IMR-90 (cell line): ENCODE measurements at regions not wholly inside any gene's neighbourhood (a gene's known extent, or its start where the extent isn't known, plus 50 kb on each side); places are given as distances from the start of the nearest gene placed in this dataset.

Experiments
- ATAC-seq: fragments of 200-7000 bp; cut with Tn5 transposase; 2 replicates; pipeline ENCODE4 v1.9.1; 2020; ENCODE audit warnings: low read depth, mild to moderate bottlenecking, moderate library complexity
- BruUV-seq: library from RNA; stranded (reverse); fragments of 400-500 nt; replicated peaks from 2 replicates; lab custom pipeline; 2021; lab: Mats Ljungman, UMichigan
- CTCF ChIA-PET: fragments of 300-600 bp; formaldehyde crosslinking; extraction: SDS; loops from one replicate; lab custom pipeline; 2021; ENCODE audit warnings: antibody characterized with exemption; lab: Yijun Ruan, JAX
- POLR2A ChIA-PET: fragments of 300-600 bp; sonication (Branson Sonifier 250); formaldehyde crosslinking; loops from one replicate; lab custom pipeline; 2022; ENCODE audit warnings: antibody characterized with exemption; ENCODE audit not compliant: unreplicated experiment; lab: Charles Lee
- DNase-seq: peaks from one replicate; pipeline ENCODE4 v3.0.0; 2013
- H2AFZ ChIP-seq: replicated peaks from 2 replicates; pipeline ENCODE3; 2013; ENCODE audit warnings: low read length, mild to moderate bottlenecking; ENCODE audit not compliant: poor library complexity
- H2AK5ac ChIP-seq: 2 replicates; pipeline ENCODE4 v1.6.1; 2013; ENCODE audit warnings: low read depth, low read length, inconsistent platforms
- H2AK9ac ChIP-seq: replicated peaks from 2 replicates; pipeline ENCODE3; 2013; ENCODE audit warnings: mild to moderate bottlenecking, low read depth, low read length, moderate library complexity; ENCODE audit not compliant: poor library complexity
- H2BK120ac ChIP-seq: 2 replicates; pipeline ENCODE4 v1.6.1; 2013; ENCODE audit warnings: low read depth, low read length, inconsistent platforms
- H2BK15ac ChIP-seq: 3 replicates; pipeline ENCODE4 v1.6.1; 2013; ENCODE audit warnings: low read depth, low read length, inconsistent platforms
- H2BK20ac ChIP-seq: 2 replicates; pipeline ENCODE4 v1.6.1; 2013; ENCODE audit warnings: low read depth, mild to moderate bottlenecking, inconsistent platforms, low read length, moderate library complexity
- H2BK5ac ChIP-seq: 2 replicates; pipeline ENCODE4 v1.6.1; 2013; ENCODE audit warnings: mild to moderate bottlenecking, low read depth, low read length, inconsistent platforms; ENCODE audit not compliant: poor library complexity, severe bottlenecking
- H3K14ac ChIP-seq: replicated peaks from 2 replicates; pipeline ENCODE4 v1.6.1; 2013; ENCODE audit warnings: low read depth, low read length, inconsistent platforms
- H3K18ac ChIP-seq: 2 replicates; pipeline ENCODE4 v1.6.1; 2013; ENCODE audit warnings: low read depth, low read length, control low read depth
- H3K23ac ChIP-seq: 2 replicates; pipeline ENCODE4 v1.6.1; 2013; ENCODE audit warnings: low read depth, low read length, inconsistent platforms
- H3K27ac ChIP-seq: 2 replicates; pipeline ENCODE4 v1.5.1; 2013; ENCODE audit warnings: mild to moderate bottlenecking, control low read depth, low read length; ENCODE audit not compliant: insufficient read depth
- H3K27me3 ChIP-seq: 2 replicates; pipeline ENCODE4 v1.6.1; 2013; ENCODE audit warnings: low read length; ENCODE audit not compliant: control insufficient read depth, insufficient read depth
- H3K36me3 ChIP-seq: 2 replicates; pipeline ENCODE4 v1.6.1; 2013; ENCODE audit warnings: low read length, mixed read lengths; ENCODE audit not compliant: control insufficient read depth, insufficient read depth
- H3K4ac ChIP-seq: 2 replicates; pipeline ENCODE4 v1.6.1; 2013; ENCODE audit warnings: low read depth, low read length, inconsistent platforms
- H3K4me1 ChIP-seq: 2 replicates; pipeline ENCODE4 v1.6.1; 2013; ENCODE audit warnings: low read length, mixed read lengths; ENCODE audit not compliant: control insufficient read depth, insufficient read depth
- H3K4me2 ChIP-seq: 2 replicates; pipeline ENCODE4 v1.6.1; 2013; ENCODE audit warnings: low read depth, mild to moderate bottlenecking, control low read depth, low read length, moderate library complexity
- H3K4me3 ChIP-seq: 2 replicates; pipeline ENCODE4 v1.5.1; 2013; ENCODE audit warnings: low read depth, mild to moderate bottlenecking, control low read depth, low read length, moderate library complexity; ENCODE audit not compliant: insufficient read depth
- H3K56ac ChIP-seq: 2 replicates; pipeline ENCODE4 v1.6.1; 2013; ENCODE audit warnings: low read length, inconsistent platforms; ENCODE audit not compliant: insufficient read depth; ENCODE audit errors: extremely low read depth
- H3K79me1 ChIP-seq, 2 experiments: 2 replicates each; pipeline ENCODE4 v1.6.1; 2013; ENCODE audit warnings: low read length in 2 of 2, inconsistent platforms in 1 of 2, low read depth in 1 of 2
- H3K9ac ChIP-seq: 2 replicates; pipeline ENCODE4 v1.6.1; 2013; ENCODE audit warnings: low read depth, low read length, control low read depth
- H3K9me1 ChIP-seq: 2 replicates; pipeline ENCODE4 v1.6.1; 2013; ENCODE audit warnings: low read length, inconsistent platforms; ENCODE audit not compliant: insufficient read depth
- H3K9me3 ChIP-seq: 2 replicates; pipeline ENCODE4 v1.6.1; 2013; ENCODE audit warnings: low read length; ENCODE audit not compliant: control insufficient read depth, insufficient read depth
- H4K20me1 ChIP-seq: 2 replicates; pipeline ENCODE4 v1.6.1; 2013; ENCODE audit warnings: low read length, inconsistent platforms; ENCODE audit not compliant: insufficient read depth
- H4K5ac ChIP-seq: 2 replicates; pipeline ENCODE4 v1.6.1; 2013; ENCODE audit warnings: mild to moderate bottlenecking, low read depth, low read length, control low read depth
- H4K8ac ChIP-seq, 2 experiments: 2 replicates each; pipeline ENCODE4 v1.6.1; 2013; ENCODE audit warnings: low read depth in 2 of 2, low read length in 2 of 2, control low read depth in 1 of 2, inconsistent platforms in 1 of 2
- H4K91ac ChIP-seq: 2 replicates; pipeline ENCODE4 v1.6.1; 2013; ENCODE audit warnings: low read depth, low read length, inconsistent platforms; ENCODE audit not compliant: insufficient read depth
- CEBPB ChIP-seq: IDR thresholded peaks from 2 replicates; pipeline ENCODE4 v1.6.1; 2012; ENCODE audit warnings: low read depth, low read length, improper control_type of control experiment
- CHD1 ChIP-seq: IDR thresholded peaks from 2 replicates; pipeline ENCODE4 v1.6.1; 2012; ENCODE audit warnings: low read depth, low read length, improper control_type of control experiment
- MAZ ChIP-seq: IDR thresholded peaks from 2 replicates; pipeline ENCODE4 v1.6.1; 2012; ENCODE audit warnings: low read depth, mild to moderate bottlenecking, low read length, improper control_type of control experiment, moderate library complexity, borderline replicate concordance
- MXI1 ChIP-seq: IDR thresholded peaks from 2 replicates; pipeline ENCODE4 v1.6.1; 2012; ENCODE audit warnings: low read depth, mild to moderate bottlenecking, low read length, moderate library complexity, borderline replicate concordance
- RFX5 ChIP-seq: IDR thresholded peaks from 2 replicates; pipeline ENCODE4 v1.8.0; 2012; ENCODE audit warnings: low read depth, mild to moderate bottlenecking, low read length, moderate library complexity
- dilution Hi-C: fragments of 300-500 bp; cut with HindIII; formaldehyde crosslinking; loops from one replicate; pipeline ENCODE4 v1.14.3; 2018; ENCODE audit warnings: low sequenced_read_pairs; ENCODE audit not compliant: unreplicated experiment
- in situ Hi-C: fragments of 300-500 bp; cut with MboI; formaldehyde crosslinking; loops from 3 replicates; pipeline ENCODE4 v1.14.3; 2019; ENCODE audit warnings: low sequenced_read_pairs, inconsistent platforms, mixed read lengths
- intact Hi-C: fragments of 100-400 bp; cut with micrococcal nuclease; formaldehyde crosslinking; loops from 2 replicates; pipeline ENCODE4 v1.10.0; 2022

DNA sequence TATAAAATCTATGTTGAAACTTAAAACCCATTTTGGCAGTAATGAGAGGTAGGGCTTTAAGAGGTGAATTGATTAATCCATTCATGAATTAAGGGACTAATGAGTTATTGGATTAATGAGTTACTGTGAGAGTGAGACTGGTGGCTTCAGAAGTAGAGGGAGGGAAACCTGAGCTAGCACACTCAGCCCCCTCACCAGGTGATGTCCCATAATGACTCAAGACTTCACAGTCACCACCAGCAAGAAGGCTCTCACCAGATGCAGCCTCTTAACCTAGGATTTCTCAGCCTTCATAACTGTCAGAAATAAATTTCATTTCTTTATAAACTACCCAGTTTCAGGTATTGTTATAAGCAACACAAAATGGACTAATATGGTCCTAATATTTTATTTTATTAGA is 621.7 kb upstream of the ACVR2A start:
- Histone ChIP-seq H3K4me2 (no peak overlapping the region), H3K36me3 (no peaks in the 10 kb centered on the region), H2BK5ac (no peak overlapping the region), H2BK120ac (no peak overlapping the region), H3K9ac (no peak overlapping the region), H4K91ac (no peak overlapping the region), H4K5ac (no peak overlapping the region), H2BK20ac (no peak overlapping the region), H2AFZ (no peak overlapping the region), H3K9me3 (peaks cover 8% of the 10 kb centered on the region; the same call in 1 of the 2 replicates), H3K56ac (no peak overlapping the region), H3K79me1 (no peaks in the 10 kb centered on the region), H3K14ac (no peak overlapping the region), H3K27ac (no peak overlapping the region), H4K20me1 (no peaks in the 10 kb centered on the region), H3K4me3 (no peak overlapping the region), H2AK5ac (no peak overlapping the region), H3K27me3 (no peaks in the 10 kb centered on the region), H3K23ac (no peak overlapping the region), H2AK9ac (no peak overlapping the region), H4K8ac (no peak overlapping the region), H3K4me1 (no peaks in the 10 kb centered on the region), H2BK15ac (no peak overlapping the region), H3K18ac (no peak overlapping the region), H3K4ac (no peak overlapping the region), H3K9me1 (no peaks in the 10 kb centered on the region)
- no peak for ATAC-seq
- DNase-seq, result no peak
- ChIA-PET POLR2A (no interaction called here), CTCF (no interaction called here)
- in situ Hi-C loops, result no loop called here
- intact Hi-C loops, result no loop called here
- dilution Hi-C loops, result no loop called here
- BruUV-seq, result no TSS peak
- TF ChIP-seq CHD1 (no peak), CEBPB (no peak), MAZ (no peak), MXI1 (no peak), RFX5 (no peak)
